Tibial nerve (tissue), 4 donors: ENCODE measurements at regions not wholly inside any gene's neighbourhood (a gene's known extent, or its start where the extent isn't known, plus 50 kb on each side); places are given as distances from the start of the nearest gene placed in this dataset.

ENCODE experiments used
- CTCF ChIP-seq, 5 experiments: fragments of 200-600 bp in 3 of 5; fragments of 450-650 bp in 2 of 5; sonication (generic) in 3 of 5; IDR thresholded peaks; one replicate each; pipeline ENCODE4 v1.5.1; 2016 to 2019; ENCODE audit warnings: antibody characterized with exemption in 5 of 5, mild to moderate bottlenecking in 3 of 5, moderate library complexity in 2 of 5
- EP300 ChIP-seq, 2 donors: sonication (generic); formaldehyde crosslinking; IDR thresholded peaks; one replicate each; pipeline ENCODE4 v1.6.1; 2017; ENCODE audit warnings: antibody characterized with exemption in 2 of 2, mild to moderate bottlenecking in 1 of 2
- POLR2A ChIP-seq, 2 donors: fragments of 450-650 bp; IDR thresholded peaks; one replicate each; pipeline ENCODE4 v1.6.1; 2017; ENCODE audit warnings: antibody characterized with exemption in 2 of 2, mild to moderate bottlenecking in 2 of 2, moderate library complexity in 2 of 2

DNA sequence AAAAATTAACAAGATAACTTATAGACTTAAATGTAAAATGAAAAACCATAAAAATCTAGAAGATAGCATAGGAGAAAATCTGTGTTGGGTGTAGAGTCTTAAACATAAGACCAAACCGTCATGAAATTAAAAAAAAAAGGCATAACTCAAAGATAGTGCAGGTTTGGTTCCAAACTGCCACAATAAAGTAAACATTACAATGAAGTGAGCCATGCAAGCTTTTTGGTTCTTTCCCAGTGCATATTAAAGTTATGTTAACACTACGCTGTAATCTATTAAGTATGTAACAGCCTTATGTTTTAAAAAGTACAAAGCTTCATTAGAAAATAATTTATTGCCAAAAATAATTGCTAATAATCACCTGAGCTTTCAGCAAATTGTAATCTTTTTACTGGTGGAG is 1366.5 kb upstream of the LRRTM3 start:
- TF ChIP-seq CTCF (IDR thresholded peaks at IDR 0.05) (no peak), POLR2A (IDR thresholded peaks at IDR 0.05) (no peak), EP300 (IDR thresholded peaks at IDR 0.05) (no peak)
